Non-pigmented ciliary epithelial cell (primary cell): ENCODE measurements at regions not wholly inside any gene's neighbourhood (a gene's known extent, or its start where the extent isn't known, plus 50 kb on each side); places are given as distances from the start of the nearest gene placed in this dataset.
"Not testable (repeated sequence)": the region's sequence is repeated elsewhere in the genome, so short reads cannot be mapped to it uniquely, and the experiment has no call there.

Experiments used
- DNase-seq: peaks from one replicate; pipeline ENCODE4 v3.0.0-alpha.2; 2010; ENCODE audit warnings: low read depth

- no peak for DNase-seq
Measured at GRCh38 chr5:159503236-159503635, 172.9 kb upstream of the IL12B start.

GRCh38 chr5:159504106-159504856, 174.0 kb upstream of the IL12B start:
- DNase-seq, result no peak

- DNase-seq, result no peak
Measured at GRCh38 chr5:159504857-159505304, 174.6 kb upstream of the IL12B start.

DNA sequence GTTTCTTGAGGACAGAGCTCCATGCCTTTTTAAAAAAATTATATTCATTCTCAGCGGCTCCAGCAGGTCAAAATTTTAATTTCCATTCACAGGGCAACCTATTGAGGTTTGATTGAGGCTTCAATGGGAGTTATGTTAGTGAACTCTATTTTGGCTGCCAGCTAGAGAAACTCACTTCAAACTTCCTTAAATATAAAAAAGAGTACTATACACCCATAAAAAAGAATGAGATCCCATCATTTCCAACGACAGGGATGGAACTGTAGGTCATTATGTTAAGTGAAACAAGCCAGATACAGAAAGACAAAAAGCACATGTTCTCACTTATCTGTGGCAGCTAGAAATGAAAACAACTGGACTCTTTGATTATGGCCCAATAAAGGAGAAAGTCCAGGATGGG, 176.8 kb upstream of the IL12B start:
- DNase-seq, result no peak

GRCh38 chr5:159507661-159508060, 177.4 kb upstream of the IL12B start:
- no peak for DNase-seq

- no peak for DNase-seq
Measured at GRCh38 chr5:159508344-159508743, 178.1 kb upstream of the IL12B start.

DNA sequence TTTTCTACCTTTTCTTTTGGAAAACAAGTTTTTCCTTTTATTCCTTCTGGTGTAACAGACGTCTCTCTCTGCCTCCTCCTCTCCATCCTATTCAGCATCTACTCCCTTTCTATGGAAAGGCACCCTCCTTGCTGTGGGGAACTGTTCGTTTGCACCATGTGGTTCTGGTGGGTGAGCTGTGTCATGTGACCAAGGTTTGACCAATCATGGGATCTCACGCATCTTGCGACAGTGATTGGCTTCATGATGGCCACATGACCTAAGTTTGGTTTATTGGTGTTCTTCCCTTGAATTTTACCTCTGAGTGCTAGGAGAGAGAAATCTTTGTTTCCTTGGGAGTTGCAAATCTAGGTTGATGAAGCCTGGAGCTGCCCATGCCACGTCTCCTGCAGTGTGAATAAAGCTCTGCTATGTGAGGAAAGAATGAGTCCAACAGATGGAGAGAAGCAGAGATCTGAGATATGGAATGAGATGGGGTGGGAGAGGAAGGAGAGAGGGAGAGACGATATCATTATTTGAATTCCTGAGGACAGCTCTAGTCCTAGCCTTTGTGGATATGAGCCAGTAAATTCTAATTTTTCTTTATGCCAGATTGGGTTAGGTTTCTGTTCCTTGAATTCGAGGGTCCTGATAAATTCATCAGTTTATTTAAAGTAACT, 178.8 kb upstream of the IL12B start:
- DNase-seq, result no peak

DNA sequence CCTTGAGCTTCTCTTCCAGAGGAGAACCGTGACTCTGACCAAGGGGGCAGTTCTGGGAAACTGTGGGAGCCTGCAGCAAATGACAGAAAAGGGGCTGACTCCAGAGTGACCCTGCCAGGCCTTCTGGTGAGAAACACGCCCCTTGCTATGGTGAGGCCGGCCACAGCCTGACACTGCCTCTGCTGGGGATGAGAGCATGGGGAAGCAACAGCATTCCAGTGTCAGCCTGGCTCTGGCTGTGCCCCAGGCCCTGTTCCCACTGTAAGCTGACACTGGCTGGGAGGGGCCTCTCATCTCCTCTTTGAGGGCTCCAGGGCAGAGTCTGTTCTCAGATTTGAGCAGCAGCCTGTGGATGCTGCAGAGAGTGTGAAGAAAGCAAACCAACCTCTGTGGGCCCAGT, 180.0 kb upstream of the IL12B start:
- DNase-seq, result no peak

DNA sequence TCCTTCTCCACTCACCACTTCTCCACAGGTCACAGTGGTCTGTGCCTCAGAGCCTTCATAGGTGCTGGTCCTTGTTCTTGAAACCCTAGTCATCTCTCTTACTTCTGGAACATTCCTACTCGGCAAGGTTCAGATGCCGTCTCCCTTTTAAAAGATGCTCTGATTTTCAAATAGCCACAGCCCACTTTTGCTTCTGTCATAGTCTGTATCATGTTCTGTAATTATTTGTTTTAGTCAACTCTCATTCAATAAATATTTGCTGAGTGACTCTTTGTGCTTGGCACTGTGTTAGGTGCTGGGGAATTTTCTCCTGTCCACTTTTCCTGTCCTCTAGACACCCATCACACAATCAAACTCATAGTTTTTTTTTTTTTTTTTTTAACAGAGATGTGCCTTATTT, 181.3 kb upstream of the IL12B start:
- DNase-seq, result no peak

DNA sequence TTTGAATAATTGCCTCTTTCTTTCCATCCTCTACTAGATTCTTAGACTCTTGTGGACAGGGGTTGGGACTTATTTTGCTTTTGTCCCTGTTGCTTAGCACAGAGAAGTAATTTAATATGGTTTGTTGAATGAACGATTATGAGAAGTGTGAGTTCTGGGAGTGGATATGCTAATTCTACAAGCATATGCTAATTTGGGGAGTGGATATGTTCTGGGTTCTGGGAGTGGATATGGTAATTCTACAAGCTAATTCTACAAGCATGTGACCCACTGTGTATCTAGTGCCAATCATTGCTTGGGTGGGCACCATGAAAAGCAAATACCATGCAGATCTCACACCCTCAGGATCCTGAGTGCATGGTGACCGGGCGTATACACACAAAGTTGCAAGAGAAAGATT, 181.8 kb upstream of the IL12B start:
- no peak for DNase-seq

GRCh38 chr5:159514229-159514810, 184.0 kb upstream of the IL12B start:
- no peak for DNase-seq

DNA sequence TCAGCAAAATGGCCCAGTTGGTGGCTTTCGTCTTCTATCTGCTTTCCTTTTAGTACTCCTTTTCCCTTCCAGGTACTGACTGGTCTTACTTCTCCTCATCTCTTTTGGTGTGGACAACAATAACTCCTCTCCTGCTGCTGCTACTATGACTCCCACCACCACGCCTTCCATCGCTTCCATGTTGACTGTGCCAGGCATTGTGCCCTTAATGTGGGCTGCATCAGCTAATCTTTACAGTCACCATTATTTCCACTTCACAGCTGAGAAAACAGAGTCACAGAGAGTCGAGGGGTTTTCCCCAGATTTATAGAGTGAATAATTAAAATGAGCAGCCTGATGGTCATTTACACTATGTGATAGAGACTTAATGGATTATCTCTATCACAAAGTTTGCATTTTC, 184.9 kb upstream of the IL12B start:
- DNase-seq, result no peak

- DNase-seq, result no peak
Measured at GRCh38 chr5:159515909-159516415, 185.7 kb upstream of the IL12B start.

DNA sequence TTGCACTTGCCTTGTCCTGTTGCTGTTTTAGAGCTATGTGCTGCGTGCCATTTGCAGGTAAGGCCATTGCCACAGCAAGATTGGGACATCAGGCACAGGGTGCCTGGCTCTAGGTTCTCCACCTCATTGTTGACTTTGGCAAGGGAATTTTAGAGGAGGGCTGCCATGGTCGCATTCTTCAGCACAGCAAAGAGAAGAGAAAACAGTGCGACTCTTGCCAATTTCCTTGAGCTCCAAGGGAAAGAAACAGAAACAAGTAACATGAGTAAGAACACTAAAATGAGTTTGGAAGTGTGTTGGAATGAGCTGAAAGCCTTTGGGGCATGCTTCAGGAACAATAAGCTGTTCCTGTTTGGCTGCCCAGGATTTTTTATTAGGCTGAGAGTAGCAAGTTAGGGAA, 188.1 kb upstream of the IL12B start:
- no peak for DNase-seq

DNA sequence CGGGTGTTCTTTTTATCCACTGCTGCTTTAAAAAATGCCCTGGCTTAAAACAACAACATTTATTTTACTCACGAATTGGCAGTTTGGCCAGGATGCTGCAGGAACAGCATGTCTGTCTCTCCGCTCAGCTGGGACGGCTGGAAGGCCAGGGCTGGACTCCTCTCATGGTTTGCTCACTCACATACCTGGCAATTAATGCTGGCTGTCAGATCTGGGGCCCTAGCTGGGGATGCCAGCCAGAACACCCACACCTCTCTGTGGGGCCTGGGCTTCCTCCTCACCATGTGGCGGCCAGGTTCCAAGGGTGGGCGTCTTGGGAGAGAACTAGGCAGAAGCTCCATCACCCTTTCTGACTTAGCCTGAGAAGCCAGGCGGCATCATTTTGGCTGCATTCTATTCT, 189.1 kb upstream of the IL12B start:
- DNase-seq, result no peak

GRCh38 chr5:159522841-159523240, 192.6 kb upstream of the IL12B start:
- no peak for DNase-seq

- not testable (repeated sequence) for DNase-seq
Measured at GRCh38 chr5:159524279-159524678, 194.0 kb upstream of the IL12B start.

- no peak for DNase-seq
Measured at GRCh38 chr5:159525117-159525516, 194.8 kb upstream of the IL12B start.

- no peak for DNase-seq
Measured at GRCh38 chr5:159527546-159528254, 197.4 kb upstream of the IL12B start.

- no peak for DNase-seq
Measured at GRCh38 chr5:159531554-159532105, 201.3 kb upstream of the IL12B start.

- DNase-seq, result peak; percentile 72
Measured at GRCh38 chr5:159533197-159533596, 202.9 kb upstream of the IL12B start.

DNA sequence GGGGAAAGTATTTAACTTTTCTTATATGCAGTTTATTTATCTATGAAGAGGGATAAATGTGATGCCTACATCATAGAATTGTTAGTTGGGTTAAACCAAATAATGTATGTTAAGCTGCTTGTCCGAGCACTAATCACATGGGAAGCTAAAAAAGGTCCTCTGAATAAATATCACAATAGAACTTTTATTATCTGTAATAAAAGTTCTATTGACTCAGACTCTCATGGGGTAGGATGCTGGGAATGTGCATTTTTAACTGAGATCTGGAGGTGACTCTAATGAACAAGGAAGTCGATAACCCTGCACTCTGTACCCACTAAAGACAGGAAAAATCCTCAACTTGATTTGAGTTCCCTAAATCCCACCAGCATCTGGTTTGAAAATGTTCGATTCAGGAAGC, 205.9 kb upstream of the IL12B start:
- no peak for DNase-seq
